Brain microvascular endothelial cell (primary cell): ENCODE measurements at regions not wholly inside any gene's neighbourhood (a gene's known extent, or its start where the extent isn't known, plus 50 kb on each side); places are given as distances from the start of the nearest gene placed in this dataset.

Experiments
- DNase-seq: peaks from one replicate; pipeline ENCODE4 v3.0.0-alpha.2; 2020
- H3K27ac ChIP-seq: fragments of 250-450 bp; sonication (Bioruptor Pico); 2 replicates; pipeline ENCODE4 v1.5.1; 2020; ENCODE audit warnings: mild to moderate bottlenecking, moderate library complexity
- H3K27me3 ChIP-seq: fragments of 250-450 bp; sonication (Bioruptor Pico); replicated peaks from 2 replicates; pipeline ENCODE4 v1.5.1; 2020; ENCODE audit warnings: mild to moderate bottlenecking
- H3K36me3 ChIP-seq: fragments of 250-450 bp; sonication (Bioruptor Pico); replicated peaks from 2 replicates; pipeline ENCODE4 v1.5.1; 2020; ENCODE audit warnings: mild to moderate bottlenecking
- H3K4me3 ChIP-seq: 2 replicates; pipeline ENCODE4 v1.5.1; 2011; ENCODE audit warnings: low read depth, mild to moderate bottlenecking, control low read depth, low read length, moderate library complexity
- CTCF ChIP-seq: IDR thresholded peaks from 2 replicates; pipeline ENCODE4 v1.5.1; 2011; ENCODE audit warnings: low read depth, mild to moderate bottlenecking, moderate library complexity, low read length, control low read depth, inconsistent platforms; ENCODE audit errors: missing control alignments
- in situ Hi-C: cut with HindIII; loops from 2 replicates; pipeline ENCODE4 v1.10.0; 2017; ENCODE audit warnings: low sequenced_read_pairs, low pct_ligation_motif_present

GRCh38 chr5:58392496-58392895 is 67.4 kb downstream of the PLK2 start:
- Histone ChIP-seq H3K36me3 (no peaks in the 10 kb centered on the region), H3K4me3 (no peak overlapping the region), H3K27ac (no peak overlapping the region), H3K27me3 (no peaks in the 10 kb centered on the region)
- TF ChIP-seq CTCF = no peak
- in situ Hi-C loops = no loop called here
- DNase-seq = no peak

- in situ Hi-C loops = no loop called here
- H3K27ac ChIP-seq = no peak overlapping the region
- no peak overlapping the region for H3K4me3 ChIP-seq
- H3K36me3 ChIP-seq = no peaks in the 10 kb centered on the region
- no peaks in the 10 kb centered on the region for H3K27me3 ChIP-seq
- TF ChIP-seq CTCF = no peak
- no peak for DNase-seq
These were observed 76.4 kb downstream of the PLK2 start for GRCh38 chr5:58383448-58383847.

- DNase-seq = no peak
- Histone ChIP-seq H3K27me3 (no peaks in the 10 kb centered on the region), H3K4me3 (no peak overlapping the region), H3K36me3 (no peaks in the 10 kb centered on the region), H3K27ac (no peak overlapping the region)
- in situ Hi-C loops = no loop called here
- TF ChIP-seq CTCF = no peak
These were observed 77.8 kb downstream of the PLK2 start for GRCh38 chr5:58382131-58382534.

DNA sequence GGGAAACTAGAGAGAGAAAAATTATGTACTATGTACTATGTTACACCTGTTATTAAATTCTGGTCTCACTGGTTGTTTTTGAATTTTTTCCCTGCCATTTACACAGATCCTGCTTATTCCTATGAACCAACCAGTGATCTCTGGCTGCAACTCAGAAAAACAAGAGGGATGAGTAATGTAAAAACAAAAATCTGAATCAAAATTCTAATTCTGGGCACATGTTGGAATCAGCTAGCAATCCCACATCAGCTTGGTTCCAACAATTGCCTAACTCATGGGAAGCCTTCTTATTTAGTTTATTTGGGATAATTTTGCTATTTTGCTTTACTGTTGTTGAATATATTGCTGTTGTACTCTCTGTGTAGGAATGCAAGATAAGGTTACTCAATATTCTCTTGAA is 78.3 kb downstream of the PLK2 start:
- DNase-seq = no peak
- H3K27ac ChIP-seq = no peak overlapping the region
- TF ChIP-seq CTCF = no peak
- H3K36me3 ChIP-seq = no peaks in the 10 kb centered on the region
- no peaks in the 10 kb centered on the region for H3K27me3 ChIP-seq
- H3K4me3 ChIP-seq = no peak overlapping the region
- in situ Hi-C loops = no loop called here

- in situ Hi-C loops = no loop called here
- Histone ChIP-seq H3K27ac (no peak overlapping the region), H3K4me3 (no peak overlapping the region), H3K27me3 (no peaks in the 10 kb centered on the region), H3K36me3 (no peaks in the 10 kb centered on the region)
- DNase-seq = no peak
- TF ChIP-seq CTCF = no peak
These were observed 79.2 kb downstream of the PLK2 start for GRCh38 chr5:58380655-58381054.

GRCh38 chr5:58378613-58379390 is 81.1 kb downstream of the PLK2 start:
- Histone ChIP-seq H3K27ac (no peak overlapping the region), H3K27me3 (no peaks in the 10 kb centered on the region), H3K36me3 (no peaks in the 10 kb centered on the region), H3K4me3 (no peak overlapping the region)
- DNase-seq = no peak
- TF ChIP-seq CTCF = no peak
- in situ Hi-C loops = no loop called here
